ENCODE measurements at regions not wholly inside any gene's neighbourhood (a gene's known extent, or its start where the extent isn't known, plus 50 kb on each side); places are given as distances from the start of the nearest gene placed in this dataset.

GRCh38 chr14:26855077-26855753 is 257.4 kb upstream of the NOVA1 start:
- DNase-seq (ENCODE audit: low spot score): no peak

GRCh38 chr14:26856876-26857518 is 259.2 kb upstream of the NOVA1 start:
- no peak for DNase-seq (ENCODE audit: low spot score)

GRCh38 chr14:26859483-26859882 is 261.6 kb upstream of the NOVA1 start:
- DNase-seq (ENCODE audit: low spot score): no peak

GRCh38 chr14:26860111-26860510 is 262.3 kb upstream of the NOVA1 start:
- DNase-seq (ENCODE audit: low spot score): no peak

GRCh38 chr14:26863736-26864135 is 265.9 kb upstream of the NOVA1 start:
- no peak for DNase-seq (ENCODE audit: low spot score)

GRCh38 chr14:26866721-26867120 is 268.9 kb upstream of the NOVA1 start:
- DNase-seq (ENCODE audit: low spot score): no peak

- no peak for DNase-seq (ENCODE audit: low spot score)
These were observed 269.4 kb upstream of the NOVA1 start for GRCh38 chr14:26867171-26867757.

GRCh38 chr14:26870096-26870495 is 272.3 kb upstream of the NOVA1 start:
- DNase-seq (ENCODE audit: low spot score): no peak

- DNase-seq (ENCODE audit: low spot score): no peak
These were observed 273.1 kb upstream of the NOVA1 start for GRCh38 chr14:26870722-26871617.

GRCh38 chr14:26872515-26873361 is 274.9 kb upstream of the NOVA1 start:
- no peak for DNase-seq (ENCODE audit: low spot score)

GRCh38 chr14:26873362-26873960 is 275.6 kb upstream of the NOVA1 start:
- no peak for DNase-seq (ENCODE audit: low spot score)

- no peak for DNase-seq (ENCODE audit: low spot score)
These were observed 290.0 kb upstream of the NOVA1 start for GRCh38 chr14:26887847-26888246.

GRCh38 chr14:26888592-26888991 is 290.8 kb upstream of the NOVA1 start:
- DNase-seq (ENCODE audit: low spot score): no peak

- no peak for DNase-seq (ENCODE audit: low spot score)
These were observed 298.6 kb upstream of the NOVA1 start for GRCh38 chr14:26896447-26896846.

- no peak for DNase-seq (ENCODE audit: low spot score)
These were observed 299.4 kb upstream of the NOVA1 start for GRCh38 chr14:26897196-26897595.

- no peak for DNase-seq (ENCODE audit: low spot score)
These were observed 307.4 kb upstream of the NOVA1 start for GRCh38 chr14:26905229-26905628.

- no peak for DNase-seq (ENCODE audit: low spot score)
These were observed 316.0 kb upstream of the NOVA1 start for GRCh38 chr14:26913786-26914185.

GRCh38 chr14:26917086-26917485 is 319.3 kb upstream of the NOVA1 start:
- no peak for DNase-seq (ENCODE audit: low spot score)

GRCh38 chr14:26925876-26926584 is 328.2 kb upstream of the NOVA1 start:
- no peak for DNase-seq (ENCODE audit: low spot score)

GRCh38 chr14:26926585-26926984 is 328.8 kb upstream of the NOVA1 start:
- DNase-seq (ENCODE audit: low spot score): no peak
